ENCODE measurements at regions not wholly inside any gene's neighbourhood (a gene's known extent, or its start where the extent isn't known, plus 50 kb on each side); places are given as distances from the start of the nearest gene placed in this dataset.

GRCh38 chr10:24153031-24153430 lies 55.9 kb upstream of the KIAA1217 start:
- no peak for TF ChIP-seq CTCF (IDR thresholded peaks at IDR 0.05; ENCODE audit: insufficient read depth in 1 of 2, low read depth in 1 of 2, low read length in 1 of 2, severe bottlenecking in 1 of 2, unreplicated experiment in 1 of 2)
- Mint-ChIP-seq H3K27ac (ENCODE audit: unreplicated experiment) (no peak overlapping the region), H3K4me1 (ENCODE audit: low read depth, unreplicated experiment) (no peaks in the 10 kb centered on the region), H3K9me3 (ENCODE audit: unreplicated experiment) (no peaks in the 10 kb centered on the region), H3K4me3 (ENCODE audit: unreplicated experiment) (no peak overlapping the region), H3K27me3 (ENCODE audit: insufficient read depth, unreplicated experiment) (peaks cover 8% of the 10 kb centered on the region), H3K36me3 (ENCODE audit: insufficient read depth, unreplicated experiment) (no peaks in the 10 kb centered on the region)
- no peak for DNase-seq
- H3K4me1 ChIP-seq, result no peaks in the 10 kb centered on the region
- BruUV-seq (replicated peaks), result no TSS peak
- H3K36me3 ChIP-seq (ENCODE audit: control insufficient read depth, insufficient read depth, low read length), result no peaks in the 10 kb centered on the region
- ChIA-PET CTCF (interaction anchor here (0.9 kb wide), 1 partner anchor 42 kb away, joined by 6 read pairs; no protein-coding TSS in a partner anchor), POLR2A (no interaction called here)
- no peak overlapping the region for H3K4me3 ChIP-seq (ENCODE audit: low read depth, low read length)
- intact Hi-C loops (cut with micrococcal nuclease; ENCODE audit: unreplicated experiment), result loop anchor here (2.0 kb wide), 1 partner anchor 16 kb away; no protein-coding TSS in a partner anchor
- 0 out of 2 replicates have a peak, but pooled peaks cover 3% of the 10 kb centered on the region for H3K9me3 ChIP-seq
- H3K27me3 ChIP-seq (replicated peaks; ENCODE audit: control insufficient read depth, insufficient read depth, low read length), result no peaks in the 10 kb centered on the region

- no peak overlapping the region for H3K4me3 ChIP-seq (ENCODE audit: low read depth, low read length)
- no peaks in the 10 kb centered on the region for H3K36me3 ChIP-seq (ENCODE audit: control insufficient read depth, insufficient read depth, low read length)
- no peaks in the 10 kb centered on the region for H3K4me1 ChIP-seq
- H3K4me1 Mint-ChIP-seq (ENCODE audit: low read depth, unreplicated experiment), result no peaks in the 10 kb centered on the region
- no peak for TF ChIP-seq CTCF (IDR thresholded peaks at IDR 0.05; ENCODE audit: insufficient read depth in 1 of 2, low read depth in 1 of 2, low read length in 1 of 2, severe bottlenecking in 1 of 2, unreplicated experiment in 1 of 2)
- ChIA-PET POLR2A (no interaction called here), CTCF (interaction anchor here (0.9 kb wide), 1 partner anchor 41 kb away, joined by 6 read pairs; no protein-coding TSS in a partner anchor)
- H3K4me3 Mint-ChIP-seq (ENCODE audit: unreplicated experiment), result no peak overlapping the region
- intact Hi-C loops (cut with micrococcal nuclease; ENCODE audit: unreplicated experiment), result loop anchor here (2.0 kb wide), 1 partner anchor 17 kb away; no protein-coding TSS in a partner anchor
- DNase-seq, result no peak
- BruUV-seq (replicated peaks), result no TSS peak
- H3K9me3 ChIP-seq, result 0 out of 2 replicates have a peak, but pooled peaks cover 3% of the 10 kb centered on the region
- H3K27ac Mint-ChIP-seq (ENCODE audit: unreplicated experiment), result no peak overlapping the region
- H3K27me3 ChIP-seq (replicated peaks; ENCODE audit: control insufficient read depth, insufficient read depth, low read length), result no peaks in the 10 kb centered on the region
- no peaks in the 10 kb centered on the region for H3K36me3 Mint-ChIP-seq (ENCODE audit: insufficient read depth, unreplicated experiment)
- no peaks in the 10 kb centered on the region for H3K9me3 Mint-ChIP-seq (ENCODE audit: unreplicated experiment)
- H3K27me3 Mint-ChIP-seq (ENCODE audit: insufficient read depth, unreplicated experiment), result peaks cover 10% of the 10 kb centered on the region
Measured at GRCh38 chr10:24153537-24153936, 55.4 kb upstream of the KIAA1217 start.

- 0 out of 2 replicates have a peak, but pooled peaks cover 3% of the 10 kb centered on the region for H3K9me3 ChIP-seq
- no peak overlapping the region for H3K27ac Mint-ChIP-seq (ENCODE audit: unreplicated experiment)
- H3K27me3 ChIP-seq (replicated peaks; ENCODE audit: control insufficient read depth, insufficient read depth, low read length), result no peaks in the 10 kb centered on the region
- no peak overlapping the region for H3K4me3 Mint-ChIP-seq (ENCODE audit: unreplicated experiment)
- BruUV-seq (replicated peaks), result no TSS peak
- H3K4me1 Mint-ChIP-seq (ENCODE audit: low read depth, unreplicated experiment), result no peaks in the 10 kb centered on the region
- H3K4me1 ChIP-seq, result no peaks in the 10 kb centered on the region
- intact Hi-C loops (cut with micrococcal nuclease; ENCODE audit: unreplicated experiment), result no loop called here
- no peak overlapping the region for H3K4me3 ChIP-seq (ENCODE audit: low read depth, low read length)
- H3K36me3 ChIP-seq (ENCODE audit: control insufficient read depth, insufficient read depth, low read length), result no peaks in the 10 kb centered on the region
- H3K36me3 Mint-ChIP-seq (ENCODE audit: insufficient read depth, unreplicated experiment), result no peaks in the 10 kb centered on the region
- no peak for TF ChIP-seq CTCF (IDR thresholded peaks at IDR 0.05; ENCODE audit: insufficient read depth in 1 of 2, low read depth in 1 of 2, low read length in 1 of 2, severe bottlenecking in 1 of 2, unreplicated experiment in 1 of 2)
- ChIA-PET CTCF (no interaction called here), POLR2A (no interaction called here)
- peaks cover 12% of the 10 kb centered on the region for H3K27me3 Mint-ChIP-seq (ENCODE audit: insufficient read depth, unreplicated experiment)
- no peak for DNase-seq
- H3K9me3 Mint-ChIP-seq (ENCODE audit: unreplicated experiment), result no peaks in the 10 kb centered on the region
Measured at GRCh38 chr10:24156686-24157085, 52.3 kb upstream of the KIAA1217 start.

All from Caco-2 (cell line).